22Rv1 (cell line): ENCODE measurements at regions not wholly inside any gene's neighbourhood (a gene's known extent, or its start where the extent isn't known, plus 50 kb on each side); places are given as distances from the start of the nearest gene placed in this dataset.

Experiments used
- H3K27ac ChIP-seq: fragments of 450-650 bp; 2 replicates; pipeline ENCODE4 v1.5.1; 2017
- CTCF ChIP-seq: fragments of 450-650 bp; IDR thresholded peaks from 2 replicates; pipeline ENCODE4 v1.5.1; 2017; ENCODE audit warnings: mild to moderate bottlenecking
- ZFX ChIP-seq: fragments of 450-650 bp; IDR thresholded peaks from 2 replicates; pipeline ENCODE4 v1.6.1; 2017; ENCODE audit warnings: antibody characterized with exemption, borderline replicate concordance

- no peak overlapping the region for H3K27ac ChIP-seq
- no peak for TF ChIP-seq CTCF
- no peak for TF ChIP-seq ZFX
Measured at GRCh38 chr10:1957057-1957456, 219.7 kb upstream of the ADARB2 start.

- TF ChIP-seq CTCF (no peak), ZFX (no peak)
- no peak overlapping the region for H3K27ac ChIP-seq
Measured at GRCh38 chr10:1954300-1954699, 217.0 kb upstream of the ADARB2 start.

GRCh38 chr10:1952126-1953095 is 215.1 kb upstream of the ADARB2 start:
- H3K27ac ChIP-seq = no peak overlapping the region
- TF ChIP-seq CTCF = no peak
- no peak for TF ChIP-seq ZFX

- no peak overlapping the region for H3K27ac ChIP-seq
- TF ChIP-seq ZFX (no peak), CTCF (no peak)
Measured at GRCh38 chr10:1950803-1951495, 213.6 kb upstream of the ADARB2 start.

GRCh38 chr10:1947464-1948003 is 210.2 kb upstream of the ADARB2 start:
- H3K27ac ChIP-seq = no peak overlapping the region
- TF ChIP-seq CTCF (no peak), ZFX (no peak)

GRCh38 chr10:1944487-1944886 is 207.2 kb upstream of the ADARB2 start:
- H3K27ac ChIP-seq = no peak overlapping the region
- TF ChIP-seq ZFX (no peak), CTCF (no peak)
